ENCODE measurements at regions not wholly inside any gene's neighbourhood (a gene's known extent, or its start where the extent isn't known, plus 50 kb on each side); places are given as distances from the start of the nearest gene placed in this dataset.

DNA sequence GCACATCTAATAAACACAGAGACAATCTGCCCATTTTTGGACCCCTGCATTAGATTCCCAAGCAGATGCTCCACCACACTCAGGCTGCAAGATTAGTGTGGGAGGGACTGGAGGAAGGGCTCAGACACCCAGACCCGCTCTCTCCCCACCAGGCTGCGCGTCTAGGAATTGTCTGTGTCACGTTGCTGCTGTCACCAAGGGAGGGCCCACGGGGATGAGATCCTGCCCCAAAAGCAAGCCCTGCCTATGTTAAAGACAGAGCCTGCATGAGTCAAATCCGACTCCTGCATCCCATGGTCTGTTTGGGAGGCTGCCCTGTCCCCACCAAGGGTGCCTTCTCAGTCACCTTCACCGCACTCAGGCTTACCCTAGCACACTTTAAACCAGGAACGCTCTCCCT, 114.4 kb upstream of the ZNF507 start:
- H3K4ac ChIP-seq (replicated peaks; ENCODE audit: insufficient read length, low read depth, low read length): no peak overlapping the region
- H2BK120ac ChIP-seq (replicated peaks; ENCODE audit: low read depth, low read length): no peak overlapping the region
- CTCF ChIA-PET (ENCODE audit: partially characterized antibody): interaction anchor here (1.0 kb wide), 1 partner anchor 60 kb away, joined by 3 read pairs; no protein-coding TSS in a partner anchor
- H3K4me3 ChIP-seq (ENCODE audit: extremely low read depth in 1 of 4, insufficient read depth in 2 of 4, low read depth in 3 of 4, low read length in 4 of 4): no peak overlapping the region
- H3K14ac ChIP-seq (ENCODE audit: insufficient read length): no peak overlapping the region
- no peak overlapping the region for H4K91ac ChIP-seq (replicated peaks; ENCODE audit: insufficient read length, low read length)
- H3K18ac ChIP-seq (ENCODE audit: extremely low read depth, low read length): no peak overlapping the region
- H2BK15ac ChIP-seq (ENCODE audit: low read length): no peak overlapping the region
- H2BK20ac ChIP-seq (ENCODE audit: low read length): no peak overlapping the region
- WGBS, 2 experiments (ENCODE audit: extremely low coverage in 1 of 2, insufficient coverage in 1 of 2, insufficient read length in 1 of 2, insufficient replicate concordance in 2 of 2, low coverage in 1 of 2, low lambda C conversion rate in 2 of 2, missing lambda C conversion rate in 1 of 2): 93% methylated on average over 6 of the region's 8 CpGs; no CpG with 5 or more reads in 1 of the 2 experiments
- H3K4me1 ChIP-seq (replicated peaks in 1 of 4; ENCODE audit: control insufficient read depth in 3 of 4, insufficient read depth in 4 of 4, low read length in 3 of 4): no peaks in the 10 kb centered on the region
- no peak overlapping the region for H2AK5ac ChIP-seq (ENCODE audit: low read depth, low read length)
- POLR2A ChIA-PET (ENCODE audit: partially characterized antibody): no interaction called here
- no peaks in the 10 kb centered on the region; a peak in 1 of 7 replicates for H3K27me3 ChIP-seq (replicated peaks in 1 of 4; ENCODE audit: control insufficient read depth in 3 of 4, extremely low read depth in 1 of 4, insufficient read depth in 3 of 4, low read length in 3 of 4)
- H3K23me2 ChIP-seq (ENCODE audit: low read depth, low read length): no peaks in the 10 kb centered on the region
- no peak overlapping the region for H4K5ac ChIP-seq (ENCODE audit: insufficient read length, low read depth, low read length)
- no peak overlapping the region for H4K8ac ChIP-seq (ENCODE audit: extremely low read depth, insufficient read depth, low read length)
- no peak overlapping the region for H3K9ac ChIP-seq (replicated peaks in 1 of 4; ENCODE audit: extremely low read depth in 1 of 4, low read depth in 3 of 4, low read length in 3 of 4)
- H3K79me2 ChIP-seq (ENCODE audit: control insufficient read depth in 1 of 2, insufficient read depth in 2 of 2, low read length in 2 of 2): no peaks in the 10 kb centered on the region
- no peak overlapping the region for H3K56ac ChIP-seq (replicated peaks; ENCODE audit: insufficient read length, low read depth, low read length)
- H3K9me3 ChIP-seq (ENCODE audit: insufficient read depth in 2 of 2, low read depth in 1 of 2, low read length in 1 of 2): no peaks in the 10 kb centered on the region
- no peak overlapping the region for H2BK5ac ChIP-seq (ENCODE audit: low read depth, low read length)
- no peak overlapping the region for H2BK12ac ChIP-seq (ENCODE audit: low read depth, low read length)
- FAIRE-seq: no peak
- H4K20me1 ChIP-seq (replicated peaks in 1 of 2; ENCODE audit: control insufficient read depth in 1 of 2, insufficient read depth in 2 of 2, low read length in 2 of 2): no peaks in the 10 kb centered on the region
- H3K23ac ChIP-seq (ENCODE audit: insufficient read length): no peak overlapping the region
- H3K36me3 ChIP-seq (ENCODE audit: control insufficient read depth in 2 of 4, insufficient read depth in 4 of 4, low read length in 3 of 4): no peaks in the 10 kb centered on the region
- TF ChIP-seq CHD2 (IDR thresholded peaks at IDR 0.05; ENCODE audit: low read length) (no peak), NRF1 (IDR thresholded peaks at IDR 0.05; ENCODE audit: low read depth, low read length) (no peak), CHD1 (IDR thresholded peaks at IDR 0.05; ENCODE audit: low read depth, low read length) (no peak), CBX5 (IDR thresholded peaks at IDR 0.05; ENCODE audit: low read depth, low read length) (no peak), RFX5 (IDR thresholded peaks at IDR 0.05; ENCODE audit: borderline replicate concordance, low read depth, low read length) (no peak), TEAD4 (IDR thresholded peaks at IDR 0.05; ENCODE audit: low read depth, low read length) (no peak), CBX8 (IDR thresholded peaks at IDR 0.05; ENCODE audit: borderline replicate concordance, low read depth, low read length) (no peak), GTF2F1 (IDR thresholded peaks at IDR 0.05; ENCODE audit: borderline replicate concordance, low read depth, low read length) (no peak)
- TF ChIP-seq, protein P1, sequence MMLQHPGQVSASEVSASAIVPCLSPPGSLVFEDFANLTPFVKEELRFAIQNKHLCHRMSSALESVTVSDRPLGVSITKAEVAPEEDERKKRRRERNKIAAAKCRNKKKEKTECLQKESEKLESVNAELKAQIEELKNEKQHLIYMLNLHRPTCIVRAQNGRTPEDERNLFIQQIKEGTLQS (IDR thresholded peaks at IDR 0.05; ENCODE audit: insufficient read depth, low read depth, low read length): no peak
- TF ChIP-seq, protein P2, sequence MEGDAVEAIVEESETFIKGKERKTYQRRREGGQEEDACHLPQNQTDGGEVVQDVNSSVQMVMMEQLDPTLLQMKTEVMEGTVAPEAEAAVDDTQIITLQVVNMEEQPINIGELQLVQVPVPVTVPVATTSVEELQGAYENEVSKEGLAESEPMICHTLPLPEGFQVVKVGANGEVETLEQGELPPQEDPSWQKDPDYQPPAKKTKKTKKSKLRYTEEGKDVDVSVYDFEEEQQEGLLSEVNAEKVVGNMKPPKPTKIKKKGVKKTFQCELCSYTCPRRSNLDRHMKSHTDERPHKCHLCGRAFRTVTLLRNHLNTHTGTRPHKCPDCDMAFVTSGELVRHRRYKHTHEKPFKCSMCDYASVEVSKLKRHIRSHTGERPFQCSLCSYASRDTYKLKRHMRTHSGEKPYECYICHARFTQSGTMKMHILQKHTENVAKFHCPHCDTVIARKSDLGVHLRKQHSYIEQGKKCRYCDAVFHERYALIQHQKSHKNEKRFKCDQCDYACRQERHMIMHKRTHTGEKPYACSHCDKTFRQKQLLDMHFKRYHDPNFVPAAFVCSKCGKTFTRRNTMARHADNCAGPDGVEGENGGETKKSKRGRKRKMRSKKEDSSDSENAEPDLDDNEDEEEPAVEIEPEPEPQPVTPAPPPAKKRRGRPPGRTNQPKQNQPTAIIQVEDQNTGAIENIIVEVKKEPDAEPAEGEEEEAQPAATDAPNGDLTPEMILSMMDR (IDR thresholded peaks at IDR 0.05; ENCODE audit: control extremely low read depth in 1 of 3, insufficient read depth in 1 of 3, low read depth in 1 of 3, low read length in 3 of 3): no peak
- H3K4me2 ChIP-seq (ENCODE audit: insufficient read depth in 1 of 2, low read depth in 2 of 2, low read length in 2 of 2): no peak overlapping the region
- H3K79me1 ChIP-seq (ENCODE audit: low read depth, low read length): no peaks in the 10 kb centered on the region
- peak in 1 of 2 experiments; percentile 37 for DNase-seq (ENCODE audit: low read depth in 1 of 2, low spot score in 2 of 2)
- H2AFZ ChIP-seq (ENCODE audit: low read length): no peak overlapping the region
- H3K27ac ChIP-seq (ENCODE audit: low read depth, low read length): no peak overlapping the region
